WTC11 (cell line): ENCODE measurements at regions not wholly inside any gene's neighbourhood (a gene's known extent, or its start where the extent isn't known, plus 50 kb on each side); places are given as distances from the start of the nearest gene placed in this dataset.

Experiments
- ATAC-seq: fragments of 200-7000 bp; cut with Tn5 transposase; 2 replicates; pipeline ENCODE4 v1.10.0; 2021; ENCODE audit warnings: mild to moderate bottlenecking, moderate library complexity
- CTCF ChIA-PET: fragments of 300-600 bp; sonication (Branson Sonifier 250); formaldehyde crosslinking; loops from one replicate; lab custom pipeline; 2021; ENCODE audit warnings: antibody characterized with exemption; lab: Charles Lee
- POLR2A ChIA-PET: fragments of 350-600 bp; sonication (Branson Sonifier 250); formaldehyde crosslinking; loops from one replicate; lab custom pipeline; 2021; ENCODE audit warnings: antibody characterized with exemption; lab: Charles Lee
- DNase-seq: peaks from one replicate; pipeline ENCODE4 v3.0.0; 2021; ENCODE audit warnings: low spot score
- H3K27ac Mint-ChIP-seq: 2 replicates; pipeline ENCODE4 v1.8.0; 2021; ENCODE audit warnings: mixed read lengths
- H3K27me3 Mint-ChIP-seq: 2 replicates; pipeline ENCODE4 v1.8.0; 2021; ENCODE audit warnings: low read depth, mild to moderate bottlenecking, moderate library complexity, mixed read lengths
- H3K36me3 Mint-ChIP-seq: 2 replicates; pipeline ENCODE4 v1.8.0; 2021; ENCODE audit warnings: mixed read lengths
- H3K4me1 Mint-ChIP-seq: 2 replicates; pipeline ENCODE4 v1.8.0; 2022; ENCODE audit warnings: mixed read lengths
- H3K4me3 Mint-ChIP-seq: 2 replicates; pipeline ENCODE4 v1.8.0; 2021; ENCODE audit warnings: mild to moderate bottlenecking, moderate library complexity, mixed read lengths
- H3K9me3 Mint-ChIP-seq: 2 replicates; pipeline ENCODE4 v1.8.0; 2021; ENCODE audit warnings: mixed read lengths
- ATF2 ChIP-seq: sonication (generic); formaldehyde crosslinking; IDR thresholded peaks from 2 replicates; pipeline ENCODE4 v1.8.1; 2022; ENCODE audit warnings: low read depth, missing genetic modification reagents, borderline replicate concordance
- CREM ChIP-seq: sonication (generic); formaldehyde crosslinking; IDR thresholded peaks from 2 replicates; pipeline ENCODE4 v1.8.1; 2022; ENCODE audit warnings: mild to moderate bottlenecking, missing genetic modification reagents, moderate library complexity
- ETV6 ChIP-seq: sonication (generic); formaldehyde crosslinking; IDR thresholded peaks from 2 replicates; pipeline ENCODE4 v1.8.1; 2022; ENCODE audit warnings: mild to moderate bottlenecking, missing genetic modification reagents
- FOXJ3 ChIP-seq: sonication (generic); formaldehyde crosslinking; IDR thresholded peaks from 2 replicates; pipeline ENCODE4 v1.9.0; 2021; ENCODE audit warnings: missing genetic modification reagents, mild to moderate bottlenecking, borderline replicate concordance
- FOXP1 ChIP-seq: sonication (generic); formaldehyde crosslinking; IDR thresholded peaks from 2 replicates; pipeline ENCODE4 v1.8.0; 2022; ENCODE audit warnings: missing genetic modification reagents, mild to moderate bottlenecking, moderate library complexity, borderline replicate concordance
- GABPB1 ChIP-seq: sonication (generic); formaldehyde crosslinking; IDR thresholded peaks from 2 replicates; pipeline ENCODE4 v1.8.1; 2023; ENCODE audit warnings: mild to moderate bottlenecking, missing genetic modification reagents
- GRHL2 ChIP-seq: fragments of 250-450 bp; sonication (Bioruptor Pico); IDR thresholded peaks from 2 replicates; pipeline ENCODE4 v1.8.0; 2022; ENCODE audit warnings: mild to moderate bottlenecking, moderate library complexity; ENCODE audit not compliant: insufficient replicate concordance, severe bottlenecking
- GTF2I ChIP-seq: fragments of 250-450 bp; sonication (Bioruptor Pico); conservative IDR thresholded peaks from 2 replicates; pipeline ENCODE4 v1.4.0; 2021; ENCODE audit warnings: mild to moderate bottlenecking
- KAT7 ChIP-seq: sonication (generic); formaldehyde crosslinking; IDR thresholded peaks from 2 replicates; pipeline ENCODE4 v1.8.1; 2023; ENCODE audit warnings: missing genetic modification reagents, mild to moderate bottlenecking, borderline replicate concordance
- NFYB ChIP-seq: sonication (generic); formaldehyde crosslinking; conservative IDR thresholded peaks from 2 replicates; pipeline ENCODE4 v1.8.0; 2022; ENCODE audit warnings: low read depth, missing genetic modification reagents
- NR1H2 ChIP-seq: sonication (generic); formaldehyde crosslinking; IDR thresholded peaks from 2 replicates; pipeline ENCODE4 v1.9.0; 2021; ENCODE audit warnings: mild to moderate bottlenecking, moderate library complexity, missing genetic modification reagents
- OVOL2 ChIP-seq: fragments of 250-450 bp; sonication (Bioruptor Pico); IDR thresholded peaks from 2 replicates; pipeline ENCODE4 v1.9.0; 2021; ENCODE audit warnings: mild to moderate bottlenecking, borderline replicate concordance
- PRRX2 ChIP-seq: fragments of 250-450 bp; sonication (Bioruptor Pico); IDR thresholded peaks from 2 replicates; pipeline ENCODE4 v1.8.0; 2021; ENCODE audit warnings: mild to moderate bottlenecking
- RELA ChIP-seq: sonication (generic); formaldehyde crosslinking; IDR thresholded peaks from 2 replicates; pipeline ENCODE4 v1.8.1; 2022; ENCODE audit warnings: missing genetic modification reagents, mild to moderate bottlenecking, borderline replicate concordance
- SP1 ChIP-seq: sonication (generic); formaldehyde crosslinking; conservative IDR thresholded peaks from 2 replicates; pipeline ENCODE4 v1.8.1; 2022; ENCODE audit warnings: missing genetic modification reagents
- USF1 ChIP-seq: sonication (generic); formaldehyde crosslinking; IDR thresholded peaks from 2 replicates; pipeline ENCODE4 v1.8.0; 2022; ENCODE audit warnings: mild to moderate bottlenecking, missing genetic modification reagents
- ZBTB21 ChIP-seq: sonication (generic); formaldehyde crosslinking; IDR thresholded peaks from 2 replicates; pipeline ENCODE4 v1.8.1; 2023; ENCODE audit warnings: mild to moderate bottlenecking, missing genetic modification reagents, borderline replicate concordance
- ZNF219 ChIP-seq: sonication (generic); formaldehyde crosslinking; IDR thresholded peaks from 2 replicates; pipeline ENCODE4 v1.8.0; 2023; ENCODE audit warnings: missing genetic modification reagents, mild to moderate bottlenecking, borderline replicate concordance
- ZNF396 ChIP-seq: fragments of 250-450 bp; sonication (Bioruptor Pico); IDR thresholded peaks from 2 replicates; pipeline ENCODE4 v1.8.0; 2021; ENCODE audit warnings: mild to moderate bottlenecking, moderate library complexity, borderline replicate concordance
- ZNF423 ChIP-seq: fragments of 250-450 bp; sonication (Bioruptor Pico); IDR thresholded peaks from 2 replicates; pipeline ENCODE4 v2.1.2; 2022; ENCODE audit warnings: mild to moderate bottlenecking, moderate library complexity
- TF ChIP-seq, protein P1 (sequence below): sonication (generic); formaldehyde crosslinking; IDR thresholded peaks from 2 replicates; pipeline ENCODE4 v1.8.1; 2022; ENCODE audit warnings: mild to moderate bottlenecking, missing genetic modification reagents, moderate library complexity, borderline replicate concordance
- TF ChIP-seq, protein P2 (sequence below): sonication (generic); formaldehyde crosslinking; IDR thresholded peaks from 2 replicates; pipeline ENCODE4 v1.8.1; 2023; ENCODE audit warnings: mild to moderate bottlenecking, missing genetic modification reagents, moderate library complexity
- TF ChIP-seq, protein P3 (sequence below): fragments of 200-600 bp; IDR thresholded peaks from 2 replicates; pipeline ENCODE4 v1.8.0; 2022; ENCODE audit warnings: antibody characterized with exemption
- TF ChIP-seq, protein P4 (sequence below): fragments of 250-450 bp; sonication (Bioruptor Pico); IDR thresholded peaks from 2 replicates; pipeline ENCODE4 v1.8.0; 2021; ENCODE audit warnings: mild to moderate bottlenecking

- Mint-ChIP-seq H3K9me3 (peaks cover 7% of the 10 kb centered on the region), H3K27me3 (peaks cover 2% of the 10 kb centered on the region; the same call in 1 of the 2 replicates), H3K27ac (no peak overlapping the region), H3K36me3 (no peaks in the 10 kb centered on the region), H3K4me3 (no peak overlapping the region), H3K4me1 (peaks cover 29% of the 10 kb centered on the region)
- DNase-seq = no peak
- ChIA-PET CTCF (interaction anchor here (0.9 to 3.2 kb wide), 9 partner anchors 8 to 406 kb away, joined by 3 to 16 read pairs (median 4); no protein-coding TSS in a partner anchor), POLR2A (no interaction called here)
- no peak for TF ChIP-seq ZNF396 (CRISPR knock-in tag)
- TF ChIP-seq NFYB (CRISPR knock-in tag) = no peak
- no peak for TF ChIP-seq GRHL2 (CRISPR knock-in tag)
- TF ChIP-seq, protein P1, sequence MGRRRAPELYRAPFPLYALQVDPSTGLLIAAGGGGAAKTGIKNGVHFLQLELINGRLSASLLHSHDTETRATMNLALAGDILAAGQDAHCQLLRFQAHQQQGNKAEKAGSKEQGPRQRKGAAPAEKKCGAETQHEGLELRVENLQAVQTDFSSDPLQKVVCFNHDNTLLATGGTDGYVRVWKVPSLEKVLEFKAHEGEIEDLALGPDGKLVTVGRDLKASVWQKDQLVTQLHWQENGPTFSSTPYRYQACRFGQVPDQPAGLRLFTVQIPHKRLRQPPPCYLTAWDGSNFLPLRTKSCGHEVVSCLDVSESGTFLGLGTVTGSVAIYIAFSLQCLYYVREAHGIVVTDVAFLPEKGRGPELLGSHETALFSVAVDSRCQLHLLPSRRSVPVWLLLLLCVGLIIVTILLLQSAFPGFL = no peak
- TF ChIP-seq SP1 (CRISPR knock-in tag) = no peak
- TF ChIP-seq FOXP1 (CRISPR knock-in tag) = no peak
- TF ChIP-seq GABPB1 (CRISPR knock-in tag) = no peak
- TF ChIP-seq OVOL2 (CRISPR knock-in tag) = no peak
- no peak for TF ChIP-seq ZBTB21 (CRISPR knock-in tag)
- TF ChIP-seq KAT7 (CRISPR knock-in tag) = no peak
- TF ChIP-seq ETV6 (CRISPR knock-in tag) = no peak
- TF ChIP-seq CREM (CRISPR knock-in tag) = no peak
- TF ChIP-seq NR1H2 (CRISPR knock-in tag) = no peak
- TF ChIP-seq, protein P2, sequence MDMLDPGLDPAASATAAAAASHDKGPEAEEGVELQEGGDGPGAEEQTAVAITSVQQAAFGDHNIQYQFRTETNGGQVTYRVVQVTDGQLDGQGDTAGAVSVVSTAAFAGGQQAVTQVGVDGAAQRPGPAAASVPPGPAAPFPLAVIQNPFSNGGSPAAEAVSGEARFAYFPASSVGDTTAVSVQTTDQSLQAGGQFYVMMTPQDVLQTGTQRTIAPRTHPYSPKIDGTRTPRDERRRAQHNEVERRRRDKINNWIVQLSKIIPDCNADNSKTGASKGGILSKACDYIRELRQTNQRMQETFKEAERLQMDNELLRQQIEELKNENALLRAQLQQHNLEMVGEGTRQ = no peak
- TF ChIP-seq ZNF219 (CRISPR knock-in tag) = no peak
- no peak for ATAC-seq
These were observed 77.7 kb upstream of the GPR26 start for GRCh38 chr10:123588386-123588914.

DNA sequence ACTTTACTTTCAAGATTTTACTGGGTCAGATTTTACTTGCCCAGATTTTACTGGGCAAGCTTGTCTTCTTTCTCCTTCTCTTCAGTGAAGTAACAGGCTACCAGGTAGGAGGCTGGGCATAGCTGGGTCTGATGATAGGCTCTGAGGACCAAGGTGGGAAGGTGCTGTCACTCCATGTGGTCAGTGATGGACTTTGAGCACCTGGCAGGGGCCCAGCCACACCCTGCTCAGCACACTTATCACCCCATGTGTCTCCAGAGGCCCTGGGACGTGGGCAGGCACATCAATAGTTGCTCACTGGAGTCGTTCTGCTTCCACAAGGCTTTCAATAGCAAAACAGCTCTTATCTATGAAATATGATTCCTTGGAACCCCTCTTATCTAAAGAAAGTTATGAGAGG, 70.5 kb upstream of the GPR26 start:
- Mint-ChIP-seq H3K27me3 (no peaks in the 10 kb centered on the region), H3K27ac (no peak overlapping the region), H3K9me3 (peaks cover 14% of the 10 kb centered on the region)
- no peak for ATAC-seq
- POLR2A ChIA-PET = no interaction called here
- CTCF ChIA-PET = no interaction called here
- TF ChIP-seq ZNF423 (CRISPR knock-in tag) (no peak), ZNF396 (CRISPR knock-in tag) (no peak), GTF2I (CRISPR knock-in tag) (no peak), RELA (no peak), FOXJ3 (CRISPR knock-in tag) (no peak), NFYB (CRISPR knock-in tag) (no peak), ATF2 (CRISPR knock-in tag) (no peak), USF1 (CRISPR knock-in tag) (no peak), PRRX2 (CRISPR knock-in tag) (no peak)
- TF ChIP-seq, protein P3, sequence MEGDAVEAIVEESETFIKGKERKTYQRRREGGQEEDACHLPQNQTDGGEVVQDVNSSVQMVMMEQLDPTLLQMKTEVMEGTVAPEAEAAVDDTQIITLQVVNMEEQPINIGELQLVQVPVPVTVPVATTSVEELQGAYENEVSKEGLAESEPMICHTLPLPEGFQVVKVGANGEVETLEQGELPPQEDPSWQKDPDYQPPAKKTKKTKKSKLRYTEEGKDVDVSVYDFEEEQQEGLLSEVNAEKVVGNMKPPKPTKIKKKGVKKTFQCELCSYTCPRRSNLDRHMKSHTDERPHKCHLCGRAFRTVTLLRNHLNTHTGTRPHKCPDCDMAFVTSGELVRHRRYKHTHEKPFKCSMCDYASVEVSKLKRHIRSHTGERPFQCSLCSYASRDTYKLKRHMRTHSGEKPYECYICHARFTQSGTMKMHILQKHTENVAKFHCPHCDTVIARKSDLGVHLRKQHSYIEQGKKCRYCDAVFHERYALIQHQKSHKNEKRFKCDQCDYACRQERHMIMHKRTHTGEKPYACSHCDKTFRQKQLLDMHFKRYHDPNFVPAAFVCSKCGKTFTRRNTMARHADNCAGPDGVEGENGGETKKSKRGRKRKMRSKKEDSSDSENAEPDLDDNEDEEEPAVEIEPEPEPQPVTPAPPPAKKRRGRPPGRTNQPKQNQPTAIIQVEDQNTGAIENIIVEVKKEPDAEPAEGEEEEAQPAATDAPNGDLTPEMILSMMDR = no peak
- TF ChIP-seq, protein P4, sequence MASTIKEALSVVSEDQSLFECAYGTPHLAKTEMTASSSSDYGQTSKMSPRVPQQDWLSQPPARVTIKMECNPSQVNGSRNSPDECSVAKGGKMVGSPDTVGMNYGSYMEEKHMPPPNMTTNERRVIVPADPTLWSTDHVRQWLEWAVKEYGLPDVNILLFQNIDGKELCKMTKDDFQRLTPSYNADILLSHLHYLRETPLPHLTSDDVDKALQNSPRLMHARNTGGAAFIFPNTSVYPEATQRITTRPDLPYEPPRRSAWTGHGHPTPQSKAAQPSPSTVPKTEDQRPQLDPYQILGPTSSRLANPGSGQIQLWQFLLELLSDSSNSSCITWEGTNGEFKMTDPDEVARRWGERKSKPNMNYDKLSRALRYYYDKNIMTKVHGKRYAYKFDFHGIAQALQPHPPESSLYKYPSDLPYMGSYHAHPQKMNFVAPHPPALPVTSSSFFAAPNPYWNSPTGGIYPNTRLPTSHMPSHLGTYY (CRISPR knock-in tag) = no peak
- TF ChIP-seq, all 79 proteins: peak for 0
- no peaks in the 10 kb centered on the region for H3K4me1 Mint-ChIP-seq
- H3K36me3 Mint-ChIP-seq = no peaks in the 10 kb centered on the region
- H3K4me3 Mint-ChIP-seq = no peak overlapping the region
- DNase-seq = no peak
